ENCODE measurements at regions not wholly inside any gene's neighbourhood (a gene's known extent, or its start where the extent isn't known, plus 50 kb on each side); places are given as distances from the start of the nearest gene placed in this dataset.

- DNase-seq = no peak
Measured at GRCh38 chr1:4330805-4331766, 323.3 kb upstream of the AJAP1 start.

- no peak for DNase-seq
Measured at GRCh38 chr1:4331767-4332163, 322.6 kb upstream of the AJAP1 start.

- DNase-seq = no peak
Measured at GRCh38 chr1:4336507-4336906, 317.9 kb upstream of the AJAP1 start.

- no peak for DNase-seq
Measured at GRCh38 chr1:4341421-4341820, 313.0 kb upstream of the AJAP1 start.

- DNase-seq = no peak
Measured at GRCh38 chr1:4344065-4344732, 310.2 kb upstream of the AJAP1 start.

- no peak for DNase-seq
Measured at GRCh38 chr1:4345094-4345493, 309.3 kb upstream of the AJAP1 start.

- no peak for DNase-seq
Measured at GRCh38 chr1:4346131-4346530, 308.3 kb upstream of the AJAP1 start.

GRCh38 chr1:4351453-4351852 lies 303.0 kb upstream of the AJAP1 start:
- no peak for DNase-seq

GRCh38 chr1:4353090-4353856 lies 301.1 kb upstream of the AJAP1 start:
- DNase-seq = no peak

GRCh38 chr1:4355839-4356238 lies 298.6 kb upstream of the AJAP1 start:
- DNase-seq = no peak

- no peak for DNase-seq
Measured at GRCh38 chr1:4362314-4363044, 291.9 kb upstream of the AJAP1 start.

GRCh38 chr1:4366091-4366490 lies 288.3 kb upstream of the AJAP1 start:
- DNase-seq = no peak

GRCh38 chr1:4367230-4367777 lies 287.1 kb upstream of the AJAP1 start:
- no peak for DNase-seq

GRCh38 chr1:4369335-4369734 lies 285.1 kb upstream of the AJAP1 start:
- no peak for DNase-seq

GRCh38 chr1:4371849-4372248 lies 282.6 kb upstream of the AJAP1 start:
- no peak for DNase-seq

- DNase-seq = no peak
Measured at GRCh38 chr1:4375812-4376211, 278.6 kb upstream of the AJAP1 start.

GRCh38 chr1:4379451-4380175 lies 274.8 kb upstream of the AJAP1 start:
- no peak for DNase-seq

- no peak for DNase-seq
Measured at GRCh38 chr1:4380564-4381168, 273.7 kb upstream of the AJAP1 start.

- DNase-seq = no peak
Measured at GRCh38 chr1:4393191-4393590, 261.2 kb upstream of the AJAP1 start.

GRCh38 chr1:4394366-4394765 lies 260.0 kb upstream of the AJAP1 start:
- DNase-seq = no peak

GRCh38 chr1:4395158-4395557 lies 259.3 kb upstream of the AJAP1 start:
- DNase-seq = no peak
